ENCODE measurements at regions not wholly inside any gene's neighbourhood (a gene's known extent, or its start where the extent isn't known, plus 50 kb on each side); places are given as distances from the start of the nearest gene placed in this dataset.
A peak's percentile ranks its signal among the peaks of the same experiment; 100 is the strongest.

- intact Hi-C loops (cut with micrococcal nuclease; ENCODE audit: unreplicated experiment), result no loop called here
- H2AFZ ChIP-seq, result no peak overlapping the region
- ChIA-PET POLR2A (ENCODE audit: unreplicated experiment) (no interaction called here), CTCF (no interaction called here)
- H4K20me1 ChIP-seq (ENCODE audit: insufficient read depth), result no peaks in the 10 kb centered on the region
- peaks cover 40% of the 10 kb centered on the region for H3K27me3 ChIP-seq (ENCODE audit: insufficient read depth, low read depth)
- no peak overlapping the region for H3K27ac ChIP-seq
- H3K9me2 ChIP-seq (ENCODE audit: insufficient read depth), result no peaks in the 10 kb centered on the region
- H3K79me2 ChIP-seq (ENCODE audit: low read depth), result no peaks in the 10 kb centered on the region
- no peaks in the 10 kb centered on the region for H3F3A ChIP-seq (ENCODE audit: insufficient read depth, low read depth)
- H3K4me1 ChIP-seq (replicated peaks; ENCODE audit: insufficient read depth), result no peaks in the 10 kb centered on the region
- peak in 1 of 2 experiments; percentile 2 for DNase-seq
- H3K36me3 ChIP-seq (ENCODE audit: low read depth), result no peaks in the 10 kb centered on the region
- TF ChIP-seq EZH2 (IDR thresholded peaks at IDR 0.05; ENCODE audit: low read depth) (no peak), CTCF (conservative IDR thresholded peaks at IDR 0.05) (no peak)
- no peak overlapping the region for H3K4me2 ChIP-seq
- H3K9me3 ChIP-seq (ENCODE audit: insufficient read depth, low read depth), result no peaks in the 10 kb centered on the region
- H3K4me3 ChIP-seq, result no peak overlapping the region
- no TSS peak for BruUV-seq (replicated peaks)
Observed at GRCh38 chr11:44397586-44398178, 87.7 kb upstream of the ALX4 start.

- H3K4me1 ChIP-seq (replicated peaks; ENCODE audit: insufficient read depth), result no peaks in the 10 kb centered on the region
- no peak overlapping the region for H2AFZ ChIP-seq
- H3K4me3 ChIP-seq, result no peak overlapping the region
- H4K20me1 ChIP-seq (ENCODE audit: insufficient read depth), result no peaks in the 10 kb centered on the region
- no peaks in the 10 kb centered on the region for H3K9me2 ChIP-seq (ENCODE audit: insufficient read depth)
- TF ChIP-seq EZH2 (IDR thresholded peaks at IDR 0.05; ENCODE audit: low read depth) (no peak), CTCF (conservative IDR thresholded peaks at IDR 0.05) (no peak)
- ChIA-PET CTCF (no interaction called here), POLR2A (ENCODE audit: unreplicated experiment) (no interaction called here)
- H3K9me3 ChIP-seq (ENCODE audit: insufficient read depth, low read depth), result no peaks in the 10 kb centered on the region
- no TSS peak for BruUV-seq (replicated peaks)
- DNase-seq, result peak in 1 of 2 experiments; percentile 3
- no peak overlapping the region for H3K27ac ChIP-seq
- H3F3A ChIP-seq (ENCODE audit: insufficient read depth, low read depth), result no peaks in the 10 kb centered on the region
- no peak overlapping the region for H3K4me2 ChIP-seq
- H3K36me3 ChIP-seq (ENCODE audit: low read depth), result no peaks in the 10 kb centered on the region
- intact Hi-C loops (cut with micrococcal nuclease; ENCODE audit: unreplicated experiment), result no loop called here
- no peaks in the 10 kb centered on the region for H3K79me2 ChIP-seq (ENCODE audit: low read depth)
- peaks cover 40% of the 10 kb centered on the region for H3K27me3 ChIP-seq (ENCODE audit: insufficient read depth, low read depth)
Observed at GRCh38 chr11:44398266-44399030, 88.5 kb upstream of the ALX4 start.

- Histone ChIP-seq H3K27ac (no peak overlapping the region), H3K27me3 (ENCODE audit: insufficient read depth, low read depth) (peaks cover 35% of the 10 kb centered on the region), H3K36me3 (ENCODE audit: low read depth) (no peaks in the 10 kb centered on the region), H3K4me1 (replicated peaks; ENCODE audit: insufficient read depth) (no peaks in the 10 kb centered on the region), H3K4me3 (no peak overlapping the region), H3K4me2 (no peak overlapping the region), H3F3A (ENCODE audit: insufficient read depth, low read depth) (no peaks in the 10 kb centered on the region), H4K20me1 (ENCODE audit: insufficient read depth) (no peaks in the 10 kb centered on the region), H3K9me3 (ENCODE audit: insufficient read depth, low read depth) (no peaks in the 10 kb centered on the region), H3K9me2 (ENCODE audit: insufficient read depth) (no peaks in the 10 kb centered on the region), H2AFZ (no peak overlapping the region), H3K79me2 (ENCODE audit: low read depth) (no peaks in the 10 kb centered on the region)
- CTCF ChIA-PET, result no interaction called here
- intact Hi-C loops (cut with micrococcal nuclease; ENCODE audit: unreplicated experiment), result no loop called here
- peak in 1 of 2 experiments; percentile 23 for DNase-seq
- POLR2A ChIA-PET (ENCODE audit: unreplicated experiment), result no interaction called here
- no peak for TF ChIP-seq CTCF (conservative IDR thresholded peaks at IDR 0.05)
- no peak for TF ChIP-seq EZH2 (IDR thresholded peaks at IDR 0.05; ENCODE audit: low read depth)
- BruUV-seq (replicated peaks), result no TSS peak
Observed at GRCh38 chr11:44399968-44400367, 90.0 kb upstream of the ALX4 start.
